Fibroblast of upper back skin (primary cell): ENCODE measurements at regions not wholly inside any gene's neighbourhood (a gene's known extent, or its start where the extent isn't known, plus 50 kb on each side); places are given as distances from the start of the nearest gene placed in this dataset.
"Not testable (repeated sequence)": the region's sequence is repeated elsewhere in the genome, so short reads cannot be mapped to it uniquely, and the experiment has no call there.

Source experiments
- DNase-seq: peaks from one replicate; pipeline ENCODE4 v3.0.0-alpha.2; 2013

GRCh38 chr4:158958489-158959270, 144.2 kb upstream of the RAPGEF2 start:
- DNase-seq, result no peak

GRCh38 chr4:158962393-158962792, 140.5 kb upstream of the RAPGEF2 start:
- no peak for DNase-seq

- not testable (repeated sequence) for DNase-seq
These were observed 139.6 kb upstream of the RAPGEF2 start for GRCh38 chr4:158963282-158963681.

- no peak for DNase-seq
These were observed 138.7 kb upstream of the RAPGEF2 start for GRCh38 chr4:158964114-158964727.

- DNase-seq, result no peak
These were observed 138.2 kb upstream of the RAPGEF2 start for GRCh38 chr4:158964728-158965124.

- DNase-seq, result no peak
These were observed 137.7 kb upstream of the RAPGEF2 start for GRCh38 chr4:158965226-158965625.

- peak; percentile 58 for DNase-seq
These were observed 136.8 kb upstream of the RAPGEF2 start for GRCh38 chr4:158966091-158966490.

- DNase-seq, result no peak
These were observed 133.9 kb upstream of the RAPGEF2 start for GRCh38 chr4:158968961-158969360.

GRCh38 chr4:158970812-158971211, 132.1 kb upstream of the RAPGEF2 start:
- DNase-seq, result no peak

GRCh38 chr4:158974438-158974837, 128.4 kb upstream of the RAPGEF2 start:
- DNase-seq, result not testable (repeated sequence)

GRCh38 chr4:158980711-158981110, 122.2 kb upstream of the RAPGEF2 start:
- not testable (repeated sequence) for DNase-seq

- DNase-seq, result no peak
These were observed 111.2 kb upstream of the RAPGEF2 start for GRCh38 chr4:158991534-158992155.

GRCh38 chr4:158993891-158994290, 109.0 kb upstream of the RAPGEF2 start:
- DNase-seq, result no peak

- no peak for DNase-seq
These were observed 107.8 kb upstream of the RAPGEF2 start for GRCh38 chr4:158995040-158995439.

- DNase-seq, result no peak
These were observed 106.9 kb upstream of the RAPGEF2 start for GRCh38 chr4:158995965-158996364.

GRCh38 chr4:158996669-158997074, 106.2 kb upstream of the RAPGEF2 start:
- peak; percentile 98 for DNase-seq

GRCh38 chr4:158997660-158998349, 105.1 kb upstream of the RAPGEF2 start:
- DNase-seq, result no peak

GRCh38 chr4:158998624-158999023, 104.3 kb upstream of the RAPGEF2 start:
- DNase-seq, result peak; percentile 52

- DNase-seq, result no peak
These were observed 103.7 kb upstream of the RAPGEF2 start for GRCh38 chr4:158999166-158999682.

- DNase-seq, result no peak
These were observed 103.0 kb upstream of the RAPGEF2 start for GRCh38 chr4:158999849-159000248.

- peak; percentile 42 for DNase-seq
These were observed 99.9 kb upstream of the RAPGEF2 start for GRCh38 chr4:159002950-159003349.

GRCh38 chr4:159003420-159004253, 99.2 kb upstream of the RAPGEF2 start:
- DNase-seq, result peak; percentile 24
